MM.1S (cell line): ENCODE measurements at regions not wholly inside any gene's neighbourhood (a gene's known extent, or its start where the extent isn't known, plus 50 kb on each side); places are given as distances from the start of the nearest gene placed in this dataset.
"Not testable (repeated sequence)": the region's sequence is repeated elsewhere in the genome, so short reads cannot be mapped to it uniquely, and the experiment has no call there.

Experiments used
- DNase-seq: peaks from one replicate; pipeline ENCODE4 v3.0.0-alpha.2; 2015
- H2AFZ ChIP-seq: fragments of 300-600 bp; sonication (generic); 2 replicates; pipeline ENCODE4 v1.6.0; 2016; ENCODE audit warnings: antibody characterized with exemption, low read length
- H3F3A ChIP-seq: fragments of 300-600 bp; sonication (generic); 2 replicates; pipeline ENCODE4 v1.6.1; 2016; ENCODE audit warnings: mild to moderate bottlenecking, antibody characterized with exemption, low read length, moderate library complexity, mixed read lengths; ENCODE audit not compliant: insufficient read depth
- H3K27ac ChIP-seq: fragments of 300-600 bp; sonication (generic); 2 replicates; pipeline ENCODE4 v1.5.1; 2016; ENCODE audit warnings: mild to moderate bottlenecking, low read length
- H3K27me3 ChIP-seq: fragments of 300-600 bp; sonication (generic); replicated peaks from 2 replicates; pipeline ENCODE4 v1.6.0; 2016; ENCODE audit warnings: low read length; ENCODE audit not compliant: insufficient read depth
- H3K36me3 ChIP-seq: fragments of 300-600 bp; sonication (generic); replicated peaks from 2 replicates; pipeline ENCODE4 v1.6.1; 2016; ENCODE audit warnings: mild to moderate bottlenecking, low read length, mixed read lengths; ENCODE audit not compliant: insufficient read depth
- H3K4me1 ChIP-seq: fragments of 300-600 bp; sonication (generic); 2 replicates; pipeline ENCODE4 v1.6.1; 2016; ENCODE audit warnings: low read length, mixed read lengths
- H3K4me2 ChIP-seq: fragments of 300-600 bp; sonication (generic); 2 replicates; pipeline ENCODE4 v1.6.0; 2016; ENCODE audit warnings: low read depth, low read length
- H3K4me3 ChIP-seq: fragments of 300-600 bp; sonication (generic); 2 replicates; pipeline ENCODE4 v1.5.1; 2016; ENCODE audit warnings: low read length, mixed read lengths
- H3K79me2 ChIP-seq: fragments of 300-600 bp; sonication (generic); 2 replicates; pipeline ENCODE4 v1.6.1; 2016; ENCODE audit warnings: mixed run types, low read length, mixed read lengths
- H3K9ac ChIP-seq: fragments of 300-600 bp; sonication (generic); 2 replicates; pipeline ENCODE4 v1.6.1; 2016; ENCODE audit warnings: low read length, mixed read lengths
- H3K9me2 ChIP-seq: fragments of 300-600 bp; sonication (generic); replicated peaks from 2 replicates; pipeline ENCODE4 v1.6.1; 2016; ENCODE audit warnings: mild to moderate bottlenecking, low read length, mixed read lengths; ENCODE audit not compliant: insufficient read depth
- H3K9me3 ChIP-seq: fragments of 300-600 bp; sonication (generic); replicated peaks from 2 replicates; pipeline ENCODE4 v1.6.1; 2016; ENCODE audit warnings: mild to moderate bottlenecking, low read length, mixed read lengths; ENCODE audit not compliant: insufficient read depth
- H4K20me1 ChIP-seq: fragments of 300-600 bp; sonication (generic); 2 replicates; pipeline ENCODE4 v1.6.1; 2016; ENCODE audit warnings: mild to moderate bottlenecking, low read length, moderate library complexity, mixed read lengths; ENCODE audit not compliant: insufficient read depth
- EZH2 ChIP-seq: fragments of 300-600 bp; sonication (generic); optimal IDR thresholded peaks from 2 replicates; pipeline ENCODE3; 2017; ENCODE audit warnings: low read depth, mild to moderate bottlenecking, antibody characterized with exemption, low read length, mixed read lengths
- EZH2phosphoT487 ChIP-seq: fragments of 300-600 bp; sonication (generic); IDR thresholded peaks from 2 replicates; pipeline ENCODE4 v1.6.1; 2018; ENCODE audit warnings: antibody characterized with exemption, low read length
- TF ChIP-seq, protein P1 (sequence below): fragments of 300-600 bp; sonication (generic); IDR thresholded peaks from 2 replicates; pipeline ENCODE4 v1.5.1; 2016; ENCODE audit warnings: antibody characterized with exemption, low read length, mixed read lengths

DNA sequence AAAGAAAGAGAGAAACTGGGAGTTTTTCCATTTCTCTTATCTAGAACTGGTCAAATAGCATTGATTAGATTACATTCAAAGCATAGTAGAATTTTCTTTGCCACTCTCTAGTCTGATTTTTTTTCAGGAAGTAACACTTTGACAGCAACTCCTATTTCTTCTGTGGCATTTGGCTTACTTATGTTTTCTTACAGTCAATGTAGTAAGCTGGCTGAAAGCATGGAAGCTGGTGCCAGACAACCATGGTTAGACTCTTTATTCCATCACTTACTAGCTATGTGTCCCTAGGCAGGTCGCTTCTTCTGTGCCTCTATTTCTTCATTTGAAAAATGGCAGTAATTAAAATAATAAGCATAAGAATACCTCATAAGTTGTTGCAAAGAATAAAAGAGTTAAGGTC lies 54.2 kb upstream of the OPRM1 start:
- Histone ChIP-seq H3K27ac (no peak overlapping the region), H3K4me3 (no peak overlapping the region), H3K9me3 (no peaks in the 10 kb centered on the region), H3K27me3 (no peaks in the 10 kb centered on the region), H3K4me2 (no peak overlapping the region), H4K20me1 (no peaks in the 10 kb centered on the region), H3K79me2 (no peaks in the 10 kb centered on the region), H3K9ac (no peak overlapping the region), H3K9me2 (no peaks in the 10 kb centered on the region), H2AFZ (no peak overlapping the region), H3F3A (no peaks in the 10 kb centered on the region), H3K36me3 (no peaks in the 10 kb centered on the region), H3K4me1 (no peaks in the 10 kb centered on the region)
- TF ChIP-seq EZH2: no peak
- TF ChIP-seq, protein P1, sequence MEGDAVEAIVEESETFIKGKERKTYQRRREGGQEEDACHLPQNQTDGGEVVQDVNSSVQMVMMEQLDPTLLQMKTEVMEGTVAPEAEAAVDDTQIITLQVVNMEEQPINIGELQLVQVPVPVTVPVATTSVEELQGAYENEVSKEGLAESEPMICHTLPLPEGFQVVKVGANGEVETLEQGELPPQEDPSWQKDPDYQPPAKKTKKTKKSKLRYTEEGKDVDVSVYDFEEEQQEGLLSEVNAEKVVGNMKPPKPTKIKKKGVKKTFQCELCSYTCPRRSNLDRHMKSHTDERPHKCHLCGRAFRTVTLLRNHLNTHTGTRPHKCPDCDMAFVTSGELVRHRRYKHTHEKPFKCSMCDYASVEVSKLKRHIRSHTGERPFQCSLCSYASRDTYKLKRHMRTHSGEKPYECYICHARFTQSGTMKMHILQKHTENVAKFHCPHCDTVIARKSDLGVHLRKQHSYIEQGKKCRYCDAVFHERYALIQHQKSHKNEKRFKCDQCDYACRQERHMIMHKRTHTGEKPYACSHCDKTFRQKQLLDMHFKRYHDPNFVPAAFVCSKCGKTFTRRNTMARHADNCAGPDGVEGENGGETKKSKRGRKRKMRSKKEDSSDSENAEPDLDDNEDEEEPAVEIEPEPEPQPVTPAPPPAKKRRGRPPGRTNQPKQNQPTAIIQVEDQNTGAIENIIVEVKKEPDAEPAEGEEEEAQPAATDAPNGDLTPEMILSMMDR: no peak
- TF ChIP-seq EZH2phosphoT487: no peak
- DNase-seq: no peak

DNA sequence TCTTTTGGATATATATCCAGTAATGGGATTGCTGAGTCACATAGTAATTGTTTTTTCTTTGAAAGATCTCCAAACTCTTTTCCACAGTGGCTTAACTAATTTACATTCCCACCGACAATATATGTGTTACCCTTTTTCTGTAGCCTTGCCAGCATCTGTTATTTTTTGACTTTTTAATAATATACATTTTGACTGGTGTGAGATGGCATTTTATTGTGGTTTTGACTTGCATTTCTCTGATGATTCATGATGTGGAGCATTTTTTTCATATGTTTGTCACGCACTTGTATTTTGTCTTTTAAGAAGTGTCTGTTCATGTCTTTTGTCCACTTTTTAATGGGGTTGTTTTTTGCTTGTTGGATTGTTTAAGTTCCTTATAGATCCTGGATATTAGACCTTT lies 58.9 kb upstream of the OPRM1 start:
- DNase-seq: no peak
- Histone ChIP-seq H3K9me3 (no peaks in the 10 kb centered on the region), H3K4me1 (no peaks in the 10 kb centered on the region), H3K9me2 (no peaks in the 10 kb centered on the region), H3K4me3 (no peak overlapping the region), H3K79me2 (no peaks in the 10 kb centered on the region), H3F3A (no peaks in the 10 kb centered on the region), H4K20me1 (no peaks in the 10 kb centered on the region), H3K4me2 (no peak overlapping the region), H3K27ac (no peak overlapping the region), H3K36me3 (no peaks in the 10 kb centered on the region), H3K27me3 (no peaks in the 10 kb centered on the region), H3K9ac (no peak overlapping the region), H2AFZ (no peak overlapping the region)
- TF ChIP-seq EZH2: no peak
- TF ChIP-seq EZH2phosphoT487: no peak
- TF ChIP-seq, protein P1: no peak

DNA sequence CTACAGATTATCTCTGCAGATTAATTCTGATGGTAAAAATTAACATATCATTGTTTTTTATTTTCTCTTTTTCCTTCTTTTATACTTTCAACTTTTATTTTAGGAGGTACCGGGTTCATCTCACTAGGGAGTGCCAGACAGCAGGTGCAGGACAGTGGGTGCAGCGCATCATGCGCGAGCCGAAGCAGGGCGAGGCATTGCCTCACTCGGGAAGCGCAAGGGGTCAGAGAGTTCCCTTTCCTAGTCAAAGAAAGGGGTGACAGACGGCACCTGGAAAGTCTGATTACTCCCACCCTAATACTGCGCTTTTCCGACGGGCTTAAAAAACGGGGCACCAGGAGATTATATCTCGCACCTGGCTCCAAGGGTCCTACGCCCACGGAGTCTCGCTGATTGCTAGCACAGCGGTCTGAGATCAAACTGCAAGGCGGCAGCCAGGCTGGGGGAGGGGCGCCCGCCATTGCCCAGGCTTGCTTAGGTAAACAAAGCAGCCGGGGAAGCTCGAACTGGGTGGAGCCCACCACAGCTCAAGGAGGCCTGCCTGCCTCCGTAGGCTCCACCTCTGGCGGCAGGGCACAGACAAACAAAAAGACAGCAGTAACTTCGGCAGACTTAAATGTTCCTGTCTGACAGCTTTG lies 60.0 kb upstream of the OPRM1 start:
- H4K20me1 ChIP-seq, H3K27ac ChIP-seq, H3K9me3 ChIP-seq, H3K9me2 ChIP-seq, H3K27me3 ChIP-seq, DNase-seq, H3K36me3 ChIP-seq, H3K9ac ChIP-seq, H3K4me2 ChIP-seq, H3F3A ChIP-seq, H3K4me3 ChIP-seq, H2AFZ ChIP-seq, H3K4me1 ChIP-seq, H3K79me2 ChIP-seq: not testable (repeated sequence)

- no peaks in the 10 kb centered on the region for H3K79me2 ChIP-seq
- H3K9me2 ChIP-seq: no peaks in the 10 kb centered on the region
- no peak for DNase-seq
- TF ChIP-seq, protein P1: no peak
- TF ChIP-seq EZH2phosphoT487: no peak
- no peak for TF ChIP-seq EZH2
- H3K27me3 ChIP-seq: no peaks in the 10 kb centered on the region
- no peak overlapping the region for H2AFZ ChIP-seq
- H3K27ac ChIP-seq: no peak overlapping the region
- H3K4me3 ChIP-seq: no peak overlapping the region
- no peaks in the 10 kb centered on the region for H3K4me1 ChIP-seq
- H3K9ac ChIP-seq: no peak overlapping the region
- H3K36me3 ChIP-seq: no peaks in the 10 kb centered on the region
- no peaks in the 10 kb centered on the region for H3K9me3 ChIP-seq
- no peaks in the 10 kb centered on the region for H4K20me1 ChIP-seq
- no peak overlapping the region for H3K4me2 ChIP-seq
- H3F3A ChIP-seq: no peaks in the 10 kb centered on the region
Observed at GRCh38 chr6:153976921-153977693, 61.9 kb upstream of the OPRM1 start.
